B cell (primary cell): ENCODE measurements at regions not wholly inside any gene's neighbourhood (a gene's known extent, or its start where the extent isn't known, plus 50 kb on each side); places are given as distances from the start of the nearest gene placed in this dataset.

Experiments
- ATAC-seq: fragments of 200-7000 bp; cut with Tn5 transposase; one replicate; pipeline ENCODE4 v1.10.0; 2021; ENCODE audit warnings: low read depth, mild to moderate bottlenecking, moderate number of reproducible peaks, moderate library complexity
- CTCF ChIA-PET: fragments of 350-600 bp; sonication (Branson Sonifier 250); formaldehyde crosslinking; loops from one replicate; lab custom pipeline; 2021; ENCODE audit warnings: antibody characterized with exemption, inconsistent platforms; lab: Charles Lee
- POLR2A ChIA-PET: fragments of 350-600 bp; sonication (Branson Sonifier 250); formaldehyde crosslinking; loops from one replicate; lab custom pipeline; 2021; ENCODE audit warnings: antibody characterized with exemption; lab: Charles Lee
- DNase-seq: peaks from one replicate; pipeline ENCODE4 v3.0.0; 2013
- H2AFZ ChIP-seq: 2 replicates; pipeline ENCODE4 v1.6.1; 2012; ENCODE audit warnings: mild to moderate bottlenecking, low read depth, low read length; ENCODE audit not compliant: insufficient read depth, poor library complexity, severe bottlenecking
- H3K27ac ChIP-seq, 2 donors: 1 replicate in 1 of 2; 2 replicates in 1 of 2; pipeline ENCODE4 v1.5.1; 2012 to 2013; ENCODE audit warnings: low read length in 2 of 2, mild to moderate bottlenecking in 2 of 2, moderate library complexity in 1 of 2
- H3K27me3 ChIP-seq, 4 experiments: fragments of 200-600 bp in 1 of 4; sonication (generic) in 1 of 4; replicated peaks in 1 of 4; 1 replicate in 2 of 4; 2 replicates in 2 of 4; pipeline versions ENCODE4 v1.6.1 to v1.7.0; 2013 to 2016; ENCODE audit warnings: low read length in 3 of 4, mild to moderate bottlenecking in 2 of 4, mixed read lengths in 1 of 4, moderate library complexity in 1 of 4; ENCODE audit not compliant: insufficient read depth in 4 of 4, control insufficient read depth in 3 of 4; ENCODE audit errors: control extremely low read depth in 1 of 4
- H3K36me3 ChIP-seq, 2 experiments: replicated peaks in 1 of 2; 1 replicate in 1 of 2; 2 replicates in 1 of 2; pipeline versions ENCODE4 v1.6.1 to v1.7.1; 2013; ENCODE audit warnings: low read length in 1 of 2; ENCODE audit not compliant: insufficient read depth in 2 of 2, control insufficient read depth in 1 of 2; ENCODE audit errors: control extremely low read depth in 1 of 2, extremely low read depth in 1 of 2
- H3K4me1 ChIP-seq, 2 donors: fragments of 200-600 bp in 1 of 2; sonication (generic) in 1 of 2; 1 replicate in 1 of 2; 2 replicates in 1 of 2; pipeline versions ENCODE4 v1.5.1 to v1.6.1; 2013 to 2017; ENCODE audit warnings: low read length in 2 of 2; ENCODE audit not compliant: control insufficient read depth in 2 of 2, insufficient read depth in 2 of 2
- H3K4me2 ChIP-seq: replicated peaks from 2 replicates; pipeline ENCODE3; 2012; ENCODE audit warnings: mild to moderate bottlenecking, low read depth, low read length; ENCODE audit not compliant: poor library complexity, severe bottlenecking
- H3K4me3 ChIP-seq, 5 experiments: fragments of 200-600 bp in 1 of 5; sonication (generic) in 1 of 5; 1 replicate in 3 of 5; 2 replicates in 2 of 5; pipeline versions ENCODE4 v1.5.1 to v1.7.0; 2011 to 2016; ENCODE audit warnings: low read length in 4 of 5, mild to moderate bottlenecking in 4 of 5, low read depth in 2 of 5, control low read depth in 1 of 5, moderate library complexity in 1 of 5; ENCODE audit not compliant: insufficient read depth in 1 of 5; ENCODE audit errors: control extremely low read depth in 1 of 5, extremely low read depth in 1 of 5
- H3K79me2 ChIP-seq: fragments of 200-600 bp; sonication (generic); one replicate; pipeline ENCODE4 v1.6.0; 2016; ENCODE audit warnings: low read length; ENCODE audit not compliant: control insufficient read depth, insufficient read depth
- H3K9ac ChIP-seq: fragments of 200-600 bp; sonication (generic); 2 replicates; pipeline ENCODE4 v1.6.1; 2017; ENCODE audit warnings: mild to moderate bottlenecking, low read length, moderate library complexity
- H3K9me3 ChIP-seq, 3 donors: one replicate each; pipeline versions ENCODE4 v1.6.1 to v1.7.1; 2013; ENCODE audit warnings: low read length in 2 of 3; ENCODE audit not compliant: control insufficient read depth in 2 of 3, insufficient read depth in 1 of 3; ENCODE audit errors: control extremely low read depth in 1 of 3
- H4K20me1 ChIP-seq: 2 replicates; pipeline ENCODE4 v1.6.0; 2012; ENCODE audit warnings: mild to moderate bottlenecking, low read length; ENCODE audit not compliant: insufficient read depth, control insufficient read depth, poor library complexity, severe bottlenecking
- H3K27ac Mint-ChIP-seq: one replicate; pipeline ENCODE4 v1.8.0; 2021; ENCODE audit warnings: mixed read lengths
- H3K27me3 Mint-ChIP-seq: one replicate; pipeline ENCODE4 v1.8.0; 2021; ENCODE audit warnings: mixed read lengths
- H3K4me1 Mint-ChIP-seq: one replicate; pipeline ENCODE4 v1.8.0; 2021; ENCODE audit warnings: mixed read lengths
- H3K4me3 Mint-ChIP-seq: one replicate; pipeline ENCODE4 v1.8.0; 2021; ENCODE audit warnings: mixed read lengths
- H3K9me3 Mint-ChIP-seq: one replicate; pipeline ENCODE4 v1.8.0; 2022; ENCODE audit warnings: mixed read lengths; ENCODE audit not compliant: insufficient read depth
- CTCF ChIP-seq: fragments of 200-600 bp; IDR thresholded peaks from one replicate; pipeline ENCODE4 v1.8.0; 2022; ENCODE audit warnings: antibody characterized with exemption, mild to moderate bottlenecking
- EZH2 ChIP-seq: IDR thresholded peaks from 2 replicates; pipeline ENCODE4 v1.6.1; 2012; ENCODE audit warnings: borderline replicate concordance, low read depth, mild to moderate bottlenecking, moderate library complexity, low read length; ENCODE audit not compliant: insufficient read depth, poor library complexity, severe bottlenecking
- WGBS: methylation state at CpG from one replicate; pipeline ENCODE4 v1.1.5; 2013; ENCODE audit warnings: missing lambda C conversion rate; ENCODE audit not compliant: insufficient coverage; 5-methylcytosine and 5-hydroxymethylcytosine counted together
- intact Hi-C: fragments of 100-400 bp; cut with micrococcal nuclease; formaldehyde crosslinking; loops from one replicate; pipeline ENCODE4 v1.10.0; 2022

DNA sequence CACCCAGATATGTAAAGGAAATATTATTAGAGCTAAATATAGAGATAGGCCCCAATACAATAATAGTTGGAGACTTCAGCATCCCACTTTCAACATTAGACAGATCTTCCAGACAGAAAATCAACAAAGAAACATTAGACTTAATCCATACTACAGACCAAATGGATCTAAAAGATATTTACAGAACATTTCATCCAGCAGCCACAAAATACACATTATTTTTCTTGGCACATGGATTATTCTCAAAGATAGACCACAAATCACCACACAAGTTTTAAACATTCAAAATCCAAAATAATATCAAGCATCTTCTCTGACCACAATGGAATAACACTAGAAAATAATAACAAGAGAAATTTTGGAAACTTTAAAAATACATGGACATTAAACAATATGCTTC lies 1159.1 kb upstream of the CITED2 start:
- POLR2A ChIA-PET, result no interaction called here
- H3K9me3 Mint-ChIP-seq, result peaks cover 6% of the 10 kb centered on the region
- Histone ChIP-seq H3K27ac (no peak overlapping the region), H3K9me3 (no peaks in the 10 kb centered on the region), H3K36me3 (no peaks in the 10 kb centered on the region), H3K4me2 (no peak overlapping the region), H4K20me1 (no peaks in the 10 kb centered on the region), H3K4me3 (no peak overlapping the region), H3K9ac (no peak overlapping the region), H3K79me2 (no peaks in the 10 kb centered on the region), H3K27me3 (no peaks in the 10 kb centered on the region), H2AFZ (no peak overlapping the region), H3K4me1 (no peaks in the 10 kb centered on the region)
- intact Hi-C loops, result no loop called here
- no peak for ATAC-seq
- no peaks in the 10 kb centered on the region for H3K4me1 Mint-ChIP-seq
- CTCF ChIA-PET, result no interaction called here
- H3K4me3 Mint-ChIP-seq, result no peak overlapping the region
- H3K27ac Mint-ChIP-seq, result no peak overlapping the region
- no peaks in the 10 kb centered on the region for H3K27me3 Mint-ChIP-seq
- no peak for DNase-seq
- TF ChIP-seq CTCF, result no peak
- TF ChIP-seq EZH2, result no peak

DNA sequence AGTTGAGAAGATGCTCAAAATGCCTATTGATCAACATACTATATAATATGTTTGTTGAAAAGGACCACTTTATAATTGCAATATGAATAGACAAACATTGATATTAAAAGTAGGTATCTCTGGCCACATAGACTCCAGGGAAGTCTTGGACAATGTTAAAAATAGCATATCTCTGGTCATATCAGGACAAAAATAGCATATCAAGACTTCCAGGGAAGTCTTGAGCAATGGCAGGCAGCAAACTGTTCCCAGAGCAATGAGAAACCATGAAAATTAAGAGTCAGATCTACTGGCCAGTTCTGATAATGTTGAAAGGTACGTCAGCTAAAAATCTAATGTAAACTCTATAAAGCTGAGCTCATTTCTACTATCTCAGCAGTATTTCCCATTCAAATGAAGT lies 1130.3 kb upstream of the CITED2 start:
- ATAC-seq (no peak), DNase-seq (no peak)
- no peak overlapping the region for H3K4me3 ChIP-seq
- intact Hi-C loops, result no loop called here
- H3K27me3 Mint-ChIP-seq, result no peaks in the 10 kb centered on the region
- no peak overlapping the region for H3K4me3 Mint-ChIP-seq
- no peak overlapping the region for H2AFZ ChIP-seq
- no peaks in the 10 kb centered on the region for H3K4me1 Mint-ChIP-seq
- H3K4me2 ChIP-seq, result no peak overlapping the region
- no CpG with 5 or more reads among the region's 1 CpG for WGBS
- CTCF ChIA-PET, result no interaction called here
- no peak for TF ChIP-seq CTCF
- no peak for TF ChIP-seq EZH2
- H3K9me3 Mint-ChIP-seq, result no peaks in the 10 kb centered on the region
- POLR2A ChIA-PET, result no interaction called here
- H3K36me3 ChIP-seq, result no peaks in the 10 kb centered on the region
- no peak overlapping the region for H3K9ac ChIP-seq
- H3K4me1 ChIP-seq, result no peaks in the 10 kb centered on the region
- no peak overlapping the region for H3K27ac ChIP-seq
- no peak overlapping the region for H3K27ac Mint-ChIP-seq
- H3K27me3 ChIP-seq, result no peaks in the 10 kb centered on the region
- H3K79me2 ChIP-seq, result no peaks in the 10 kb centered on the region
- no peaks in the 10 kb centered on the region for H3K9me3 ChIP-seq
- H4K20me1 ChIP-seq, result no peaks in the 10 kb centered on the region
